Jurkat, Clone E6-1 (cell line): ENCODE measurements at regions not wholly inside any gene's neighbourhood (a gene's known extent, or its start where the extent isn't known, plus 50 kb on each side); places are given as distances from the start of the nearest gene placed in this dataset.
"Not testable (repeated sequence)": the region's sequence is repeated elsewhere in the genome, so short reads cannot be mapped to it uniquely, and the experiment has no call there.

Experiments used
- DNase-seq: peaks from one replicate; pipeline ENCODE4 v3.0.0-alpha.2; 2011; ENCODE audit warnings: low read depth, low spot score
- H3K4me3 ChIP-seq: 2 replicates; pipeline ENCODE4 v1.5.1; 2011; ENCODE audit warnings: mild to moderate bottlenecking, low read length, control low read depth, moderate library complexity

DNA sequence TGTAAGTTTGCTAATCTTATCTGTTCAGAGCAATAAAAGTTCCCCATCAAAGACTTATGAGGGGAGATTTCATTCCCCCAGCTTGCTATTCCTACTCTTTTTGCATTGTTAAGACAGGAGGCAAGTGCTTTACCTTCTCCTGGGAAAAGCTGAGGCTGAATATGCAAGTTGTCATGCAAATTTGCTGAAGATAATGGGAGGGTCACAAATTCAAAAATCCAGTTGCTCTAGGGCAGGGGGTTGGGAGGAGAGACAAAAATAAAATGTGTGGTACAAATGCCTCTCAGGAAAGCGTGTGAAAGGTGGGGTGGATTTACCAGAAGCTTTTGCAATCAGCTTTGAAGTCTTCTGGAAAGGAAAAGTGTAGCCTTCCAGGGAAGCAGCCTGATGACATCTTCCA, 290.4 kb downstream of the TUBA3C start:
- not testable (repeated sequence) for H3K4me3 ChIP-seq, DNase-seq

- H3K4me3 ChIP-seq: peak overlapping the region; percentile 41
- peak; percentile 9 for DNase-seq
Measured at GRCh38 chr13:18874875-18875789, 306.5 kb downstream of the TUBA3C start.

DNA sequence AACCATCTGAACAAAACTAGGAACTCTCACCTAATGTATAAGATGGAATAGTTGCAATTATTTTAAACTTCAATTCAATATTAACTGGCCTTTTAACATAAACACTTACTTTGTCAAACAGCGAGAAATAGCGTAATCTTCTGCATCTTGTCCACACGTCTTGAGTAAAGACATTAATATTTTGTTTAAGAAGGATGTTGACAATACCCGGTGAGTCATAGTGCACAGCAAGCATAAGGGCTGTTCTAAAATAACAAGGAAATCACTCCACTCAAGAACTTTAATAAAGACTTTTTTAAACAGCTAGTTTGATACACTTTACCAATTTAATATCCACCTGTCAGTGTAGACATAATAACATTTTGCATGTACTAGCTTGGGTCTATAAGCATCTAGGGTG, 311.1 kb downstream of the TUBA3C start:
- not testable (repeated sequence) for H3K4me3 ChIP-seq, DNase-seq

DNA sequence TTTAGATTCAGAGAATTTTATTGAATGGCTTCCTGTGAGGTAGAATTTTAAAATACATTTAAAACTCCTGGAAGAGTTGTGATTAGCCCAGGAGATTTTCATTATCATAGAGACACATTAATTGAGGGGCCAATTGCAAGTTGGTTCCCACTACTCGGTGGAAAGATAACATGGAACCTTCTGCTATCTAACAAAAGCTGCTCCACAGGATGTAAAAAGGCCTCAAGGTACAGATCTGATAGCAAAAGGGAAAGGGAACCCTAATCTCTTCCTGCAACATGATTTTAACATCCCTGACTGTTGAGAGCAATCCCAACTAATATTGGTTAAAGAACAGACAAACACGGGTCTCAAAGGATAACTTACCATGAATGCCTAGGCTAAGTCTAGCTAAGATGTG, 312.3 kb downstream of the TUBA3C start:
- H3K4me3 ChIP-seq, DNase-seq: not testable (repeated sequence)

GRCh38 chr13:18837986-18838629, 343.5 kb downstream of the TUBA3C start:
- DNase-seq, H3K4me3 ChIP-seq: not testable (repeated sequence)

- H3K4me3 ChIP-seq, DNase-seq: not testable (repeated sequence)
Measured at GRCh38 chr13:18837179-18837745, 344.4 kb downstream of the TUBA3C start.

- DNase-seq, H3K4me3 ChIP-seq: not testable (repeated sequence)
Measured at GRCh38 chr13:18836371-18837178, 345.0 kb downstream of the TUBA3C start.

- DNase-seq, H3K4me3 ChIP-seq: not testable (repeated sequence)
Measured at GRCh38 chr13:18835754-18836153, 345.9 kb downstream of the TUBA3C start.

DNA sequence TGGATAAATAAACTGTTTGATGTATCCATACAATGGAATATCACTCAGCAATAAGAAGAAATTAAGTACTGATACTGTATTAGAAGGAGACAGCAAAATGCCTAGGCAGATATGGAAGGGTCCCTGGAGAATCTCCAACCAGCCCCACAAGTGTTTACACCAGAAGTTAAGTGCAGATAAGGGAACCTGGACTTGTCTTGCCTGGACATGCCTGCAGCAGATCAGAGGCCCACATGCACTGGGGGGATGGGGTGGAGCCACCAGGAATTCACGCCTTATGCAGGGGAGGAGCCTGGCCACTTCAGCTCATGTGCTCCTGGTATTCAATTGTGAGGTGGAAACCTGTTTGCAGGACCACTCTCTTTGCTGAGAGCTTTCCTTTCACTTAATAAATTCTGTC, 356.9 kb downstream of the TUBA3C start:
- DNase-seq, H3K4me3 ChIP-seq: not testable (repeated sequence)

- not testable (repeated sequence) for H3K4me3 ChIP-seq, DNase-seq
Measured at GRCh38 chr13:18822655-18823639, 358.7 kb downstream of the TUBA3C start.

DNA sequence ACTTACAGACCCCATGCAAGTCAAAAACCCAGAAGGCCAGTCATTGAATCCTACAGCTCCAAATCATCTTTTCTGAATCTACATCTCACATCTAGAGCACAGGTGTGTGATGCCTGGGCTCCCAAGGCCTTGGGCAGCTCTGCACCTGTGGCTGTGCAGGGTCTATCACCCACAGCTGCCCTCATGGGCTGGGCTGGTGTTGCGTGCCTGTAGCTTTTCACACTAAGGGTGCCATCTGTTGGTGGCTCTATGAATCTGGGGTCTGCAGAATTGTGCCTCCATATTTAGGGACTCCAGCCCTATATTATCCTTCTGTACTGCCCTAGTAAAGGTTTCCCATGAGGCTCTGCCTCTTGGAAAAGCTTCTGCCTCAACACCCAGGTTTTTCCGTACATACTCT, 407.6 kb downstream of the TUBA3C start:
- H3K4me3 ChIP-seq: not testable (repeated sequence)
- DNase-seq: peak; percentile 4

DNA sequence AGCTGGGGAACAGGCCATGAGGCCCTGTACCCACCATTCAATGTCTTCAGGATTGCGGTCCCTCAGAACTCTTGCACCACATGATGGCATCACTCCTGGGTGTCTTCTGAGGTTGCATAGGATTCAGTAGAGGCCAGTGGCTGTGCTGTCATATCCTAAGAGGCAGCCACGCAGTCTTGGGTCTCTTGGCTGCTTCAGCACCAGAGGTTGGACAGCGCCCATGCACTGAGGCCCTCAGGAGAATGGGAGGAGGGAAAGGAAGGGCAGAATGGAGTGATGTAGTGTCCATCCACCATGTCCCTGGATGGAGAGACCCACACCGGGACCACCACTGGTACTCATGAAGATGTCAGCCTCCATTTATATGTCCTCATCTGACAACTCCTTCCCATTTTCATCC, 439.9 kb downstream of the TUBA3C start:
- not testable (repeated sequence) for DNase-seq, H3K4me3 ChIP-seq

DNA sequence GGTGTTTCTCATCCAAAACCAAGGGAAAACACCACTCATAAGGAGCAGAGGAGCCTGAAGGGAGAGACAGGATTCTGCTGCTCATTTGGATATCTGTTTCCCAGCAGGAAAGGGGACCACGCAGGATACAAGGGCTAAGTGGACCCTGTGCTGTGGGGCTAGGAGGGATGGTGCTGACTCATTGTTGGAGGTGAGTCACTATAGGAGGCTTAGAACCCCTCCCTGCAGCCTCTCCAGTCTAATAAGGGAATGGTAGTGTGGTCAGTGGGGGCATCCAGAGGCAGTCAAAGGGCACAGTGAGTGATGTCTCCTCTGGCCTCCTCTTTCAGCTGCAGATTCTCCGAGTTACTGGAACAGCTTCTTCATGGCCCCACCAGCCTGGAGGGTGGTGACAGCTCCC, 442.3 kb downstream of the TUBA3C start:
- DNase-seq: no peak
- H3K4me3 ChIP-seq: no peak overlapping the region

DNA sequence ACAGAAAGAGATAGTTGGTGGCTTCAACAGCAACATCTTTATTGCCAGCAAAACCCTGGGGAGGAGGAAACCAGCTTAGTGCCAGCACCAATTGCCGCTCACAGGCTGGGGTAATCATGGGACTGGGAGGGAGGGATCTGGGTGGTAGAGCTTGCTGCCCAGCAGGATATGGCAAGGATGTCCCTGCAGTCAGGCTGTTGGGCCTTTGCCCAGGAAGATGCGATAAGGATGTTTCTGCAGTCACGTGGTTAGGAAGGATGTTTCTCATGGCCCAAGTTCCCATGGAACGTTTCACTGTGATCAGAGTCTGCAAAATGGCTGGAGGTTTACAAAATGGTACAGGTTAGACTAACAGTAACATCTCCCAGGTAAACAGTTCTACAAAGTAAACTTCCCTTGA, 443.5 kb downstream of the TUBA3C start:
- H3K4me3 ChIP-seq, DNase-seq: not testable (repeated sequence)

GRCh38 chr13:18727138-18727537, 454.5 kb downstream of the TUBA3C start:
- H3K4me3 ChIP-seq, DNase-seq: not testable (repeated sequence)

DNA sequence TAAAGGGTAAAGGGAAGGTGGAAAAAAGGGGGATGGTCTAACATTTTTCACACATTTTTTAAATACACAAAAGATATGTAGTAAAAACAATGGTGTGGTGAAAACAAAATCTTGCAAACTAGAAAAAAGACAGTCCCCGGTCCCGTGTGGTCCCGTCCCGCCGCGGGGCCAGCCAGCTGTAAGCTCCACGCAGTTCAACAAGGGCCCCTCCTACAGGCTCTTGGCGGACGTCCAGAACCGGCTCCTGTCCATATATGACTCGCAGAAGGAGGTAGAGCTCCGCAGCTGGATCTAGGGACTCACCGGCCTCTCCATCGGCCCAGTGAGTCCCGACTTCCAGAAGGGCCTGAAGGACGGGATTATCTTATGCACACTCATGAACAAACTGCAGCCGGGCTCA, 455.1 kb downstream of the TUBA3C start:
- not testable (repeated sequence) for DNase-seq, H3K4me3 ChIP-seq

- not testable (repeated sequence) for H3K4me3 ChIP-seq, DNase-seq
Measured at GRCh38 chr13:18725242-18725822, 456.3 kb downstream of the TUBA3C start.

DNA sequence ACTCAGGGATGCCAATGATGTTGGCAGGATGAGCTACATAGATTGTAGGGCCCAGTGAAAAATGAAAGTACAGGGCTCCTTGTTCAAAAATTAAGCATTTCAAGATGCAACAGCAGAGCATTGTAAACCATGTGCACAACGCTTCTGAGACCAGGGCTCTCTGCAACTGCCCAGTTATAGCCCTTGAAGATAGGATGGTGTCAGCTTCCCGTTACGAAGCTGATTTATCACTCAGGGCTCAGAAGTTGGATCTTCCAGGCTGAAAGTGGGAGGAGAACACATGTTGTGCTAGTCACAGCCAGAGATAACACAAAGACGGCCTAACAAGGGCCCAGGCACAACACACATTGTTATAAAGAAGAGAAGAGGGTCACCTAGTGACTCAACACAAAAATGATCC, 466.7 kb downstream of the TUBA3C start:
- no peak overlapping the region for H3K4me3 ChIP-seq
- DNase-seq: no peak
